ENCODE measurements at regions not wholly inside any gene's neighbourhood (a gene's known extent, or its start where the extent isn't known, plus 50 kb on each side); places are given as distances from the start of the nearest gene placed in this dataset.

GRCh38 chr4:33407496-33407895 is 2687.3 kb downstream of the PCDH7 start:
- no peak overlapping the region for H3K27ac ChIP-seq
- no peak for TF ChIP-seq ZFX (IDR thresholded peaks at IDR 0.05; ENCODE audit: borderline replicate concordance)
- TF ChIP-seq, protein P1, sequence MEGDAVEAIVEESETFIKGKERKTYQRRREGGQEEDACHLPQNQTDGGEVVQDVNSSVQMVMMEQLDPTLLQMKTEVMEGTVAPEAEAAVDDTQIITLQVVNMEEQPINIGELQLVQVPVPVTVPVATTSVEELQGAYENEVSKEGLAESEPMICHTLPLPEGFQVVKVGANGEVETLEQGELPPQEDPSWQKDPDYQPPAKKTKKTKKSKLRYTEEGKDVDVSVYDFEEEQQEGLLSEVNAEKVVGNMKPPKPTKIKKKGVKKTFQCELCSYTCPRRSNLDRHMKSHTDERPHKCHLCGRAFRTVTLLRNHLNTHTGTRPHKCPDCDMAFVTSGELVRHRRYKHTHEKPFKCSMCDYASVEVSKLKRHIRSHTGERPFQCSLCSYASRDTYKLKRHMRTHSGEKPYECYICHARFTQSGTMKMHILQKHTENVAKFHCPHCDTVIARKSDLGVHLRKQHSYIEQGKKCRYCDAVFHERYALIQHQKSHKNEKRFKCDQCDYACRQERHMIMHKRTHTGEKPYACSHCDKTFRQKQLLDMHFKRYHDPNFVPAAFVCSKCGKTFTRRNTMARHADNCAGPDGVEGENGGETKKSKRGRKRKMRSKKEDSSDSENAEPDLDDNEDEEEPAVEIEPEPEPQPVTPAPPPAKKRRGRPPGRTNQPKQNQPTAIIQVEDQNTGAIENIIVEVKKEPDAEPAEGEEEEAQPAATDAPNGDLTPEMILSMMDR (IDR thresholded peaks at IDR 0.05) = no peak

DNA sequence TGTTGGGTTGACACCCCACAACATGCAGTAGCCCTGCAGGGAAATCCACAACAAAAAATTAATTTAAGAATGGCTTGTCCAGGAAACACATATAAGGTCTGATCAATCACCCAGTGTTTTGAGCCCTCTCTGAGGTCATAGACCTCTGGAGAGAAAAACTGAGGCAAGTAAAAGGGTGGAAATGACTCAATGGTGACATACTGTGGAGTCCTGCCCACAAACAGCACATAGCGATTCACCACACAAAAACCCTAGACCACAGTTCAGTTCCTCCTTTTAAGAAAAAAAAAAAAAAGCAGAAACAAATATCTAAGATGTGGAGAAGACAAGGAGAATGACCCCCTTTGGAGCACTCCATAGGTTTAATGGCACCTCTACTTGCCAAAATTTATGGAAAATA is 2691.0 kb downstream of the PCDH7 start:
- H3K27ac ChIP-seq = no peak overlapping the region
- TF ChIP-seq, protein P1 (IDR thresholded peaks at IDR 0.05) = no peak
- TF ChIP-seq ZFX (IDR thresholded peaks at IDR 0.05; ENCODE audit: borderline replicate concordance) = no peak

GRCh38 chr4:33421887-33422286 is 2701.7 kb downstream of the PCDH7 start:
- H3K27ac ChIP-seq = no peak overlapping the region
- TF ChIP-seq, protein P1 (IDR thresholded peaks at IDR 0.05) = no peak
- TF ChIP-seq ZFX (IDR thresholded peaks at IDR 0.05; ENCODE audit: borderline replicate concordance) = no peak

GRCh38 chr4:33422656-33423055 is 2702.5 kb downstream of the PCDH7 start:
- TF ChIP-seq, protein P1 (IDR thresholded peaks at IDR 0.05) = no peak
- TF ChIP-seq ZFX (IDR thresholded peaks at IDR 0.05; ENCODE audit: borderline replicate concordance) = no peak
- H3K27ac ChIP-seq = no peak overlapping the region

DNA sequence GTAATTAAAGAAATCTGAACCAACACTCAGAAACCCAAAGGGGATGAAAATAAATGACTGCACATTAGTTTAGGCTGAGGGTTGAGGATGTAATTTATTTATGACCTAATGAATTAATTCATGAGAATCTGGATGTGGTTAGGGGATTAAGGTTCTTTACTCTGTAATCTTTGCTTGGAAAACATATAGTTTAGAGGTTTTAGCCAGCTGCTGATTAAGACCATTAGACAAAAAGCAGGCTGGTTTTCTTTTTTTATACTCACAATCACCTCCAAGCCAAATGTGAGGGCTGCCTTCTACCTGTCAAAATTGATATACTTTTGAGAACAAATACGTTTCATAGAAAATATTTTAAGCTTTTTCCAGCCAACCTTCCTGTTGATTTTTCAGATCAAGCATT is 2705.8 kb downstream of the PCDH7 start:
- H3K27ac ChIP-seq = no peak overlapping the region
- TF ChIP-seq ZFX (IDR thresholded peaks at IDR 0.05; ENCODE audit: borderline replicate concordance) = no peak
- TF ChIP-seq, protein P1 (IDR thresholded peaks at IDR 0.05) = no peak

- TF ChIP-seq ZFX (IDR thresholded peaks at IDR 0.05; ENCODE audit: borderline replicate concordance) = no peak
- TF ChIP-seq, protein P1 (IDR thresholded peaks at IDR 0.05) = no peak
- no peak overlapping the region for H3K27ac ChIP-seq
These were observed 2707.5 kb downstream of the PCDH7 start for GRCh38 chr4:33427676-33428075.

DNA sequence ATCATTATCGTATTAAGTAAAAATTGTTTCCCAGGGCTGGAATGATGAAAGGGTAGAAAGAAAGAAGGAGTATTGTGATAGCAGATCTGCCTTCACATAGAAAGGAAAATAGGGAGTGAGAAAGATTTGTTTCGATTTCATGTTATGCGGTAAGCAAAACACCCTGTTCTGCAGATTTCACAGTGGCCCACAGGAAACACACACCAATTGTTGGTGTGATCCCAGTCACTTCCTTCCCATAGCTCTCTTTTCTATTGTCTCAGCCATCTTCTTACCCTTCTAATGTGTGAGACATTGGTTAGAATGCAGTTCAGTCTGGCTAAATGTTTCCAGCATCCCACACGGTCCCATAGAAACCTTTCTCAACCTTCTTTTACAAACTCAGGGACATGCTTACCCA is 2709.8 kb downstream of the PCDH7 start:
- TF ChIP-seq, protein P1 (IDR thresholded peaks at IDR 0.05) = no peak
- TF ChIP-seq ZFX (IDR thresholded peaks at IDR 0.05; ENCODE audit: borderline replicate concordance) = no peak
- no peak overlapping the region for H3K27ac ChIP-seq

All from 22Rv1 (cell line).